ENCODE measurements at regions not wholly inside any gene's neighbourhood (a gene's known extent, or its start where the extent isn't known, plus 50 kb on each side); places are given as distances from the start of the nearest gene placed in this dataset.

DNA sequence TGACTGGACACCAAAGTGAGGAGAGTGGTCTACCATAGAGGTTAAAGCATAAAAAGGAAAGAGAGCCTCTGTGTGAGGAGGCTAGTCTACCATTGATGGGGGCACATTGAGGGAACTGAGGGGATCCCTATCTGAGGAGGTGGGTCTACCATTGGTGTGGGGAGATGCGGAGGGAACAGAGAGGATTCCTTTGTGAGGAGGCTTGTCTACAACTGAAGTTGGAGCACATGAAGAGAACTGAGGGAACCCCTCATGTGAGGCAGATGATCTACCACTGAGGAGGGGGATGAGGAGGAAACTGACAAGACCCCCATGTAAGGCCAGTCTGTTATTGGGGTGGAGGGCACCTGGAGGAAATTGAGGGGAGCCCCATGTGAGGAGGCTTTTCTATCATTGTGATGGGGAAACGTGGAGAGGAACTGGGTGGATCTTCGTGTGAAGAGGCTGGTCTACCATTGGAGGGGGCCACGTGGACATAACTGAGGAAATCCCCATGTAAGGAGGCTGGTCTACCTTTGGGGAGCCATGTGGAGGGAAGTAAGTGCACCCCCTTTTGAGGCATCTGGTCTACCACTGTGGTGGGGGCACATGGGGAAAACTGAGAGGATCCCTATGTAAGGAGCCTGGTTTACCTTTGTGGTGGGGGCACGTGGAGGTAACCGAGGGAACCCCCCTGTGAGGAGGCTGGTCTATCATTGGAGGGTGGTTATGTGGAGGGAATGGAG lies 160.1 kb downstream of the FBLN2 start:
- no peaks in the 10 kb centered on the region for H3K4me1 Mint-ChIP-seq
- peaks cover 43% of the 10 kb centered on the region for H3K27me3 Mint-ChIP-seq (ENCODE audit: low read depth, poor library complexity)
- no peak overlapping the region for H3K4me3 Mint-ChIP-seq
- TF ChIP-seq CTCF (IDR thresholded peaks at IDR 0.05): no peak
- no peak overlapping the region for H3K27ac Mint-ChIP-seq
- no peaks in the 10 kb centered on the region for H3K36me3 Mint-ChIP-seq (ENCODE audit: low read depth)
- H3K9me3 Mint-ChIP-seq: peaks cover 91% of the 10 kb centered on the region
- DNase-seq: no peak

GRCh38 chr3:13708301-13708700 lies 159.4 kb downstream of the FBLN2 start:
- no peak for TF ChIP-seq CTCF (IDR thresholded peaks at IDR 0.05)
- no peaks in the 10 kb centered on the region for H3K4me1 Mint-ChIP-seq
- H3K27me3 Mint-ChIP-seq (ENCODE audit: low read depth, poor library complexity): peaks cover 43% of the 10 kb centered on the region
- H3K36me3 Mint-ChIP-seq (ENCODE audit: low read depth): no peaks in the 10 kb centered on the region
- H3K4me3 Mint-ChIP-seq: no peak overlapping the region
- H3K27ac Mint-ChIP-seq: no peak overlapping the region
- no peak for DNase-seq
- H3K9me3 Mint-ChIP-seq: peaks cover 90% of the 10 kb centered on the region

GRCh38 chr3:13707456-13707855 lies 158.5 kb downstream of the FBLN2 start:
- DNase-seq: no peak
- no peak for TF ChIP-seq CTCF (IDR thresholded peaks at IDR 0.05)
- Mint-ChIP-seq H3K36me3 (ENCODE audit: low read depth) (no peaks in the 10 kb centered on the region), H3K27ac (no peak overlapping the region), H3K4me3 (no peak overlapping the region), H3K4me1 (no peaks in the 10 kb centered on the region), H3K27me3 (ENCODE audit: low read depth, poor library complexity) (peaks cover 45% of the 10 kb centered on the region), H3K9me3 (peaks cover 81% of the 10 kb centered on the region)

- Mint-ChIP-seq H3K4me1 (no peaks in the 10 kb centered on the region), H3K9me3 (peaks cover 76% of the 10 kb centered on the region), H3K27me3 (ENCODE audit: low read depth, poor library complexity) (peaks cover 43% of the 10 kb centered on the region)
These were observed 158.0 kb downstream of the FBLN2 start for GRCh38 chr3:13706886-13707285.

DNA sequence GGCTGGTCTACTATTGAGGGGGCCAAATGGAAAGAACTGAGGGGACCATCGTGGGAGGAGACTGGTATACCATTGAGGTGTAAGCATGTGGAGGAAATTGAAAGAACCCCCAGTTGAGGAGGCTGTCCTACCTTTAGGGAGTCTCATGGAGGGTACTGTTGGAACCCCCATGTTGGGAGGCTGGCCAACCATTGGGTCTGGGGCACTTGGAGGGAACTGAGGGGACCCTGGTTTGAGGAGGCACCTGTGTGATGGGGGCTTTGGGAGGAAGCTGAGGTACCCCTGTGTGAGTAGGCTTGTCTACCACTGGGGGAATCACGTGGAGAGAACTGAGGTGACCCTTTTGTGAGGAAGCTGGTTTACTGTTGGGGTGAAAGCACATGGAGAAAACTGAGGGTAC lies 157.5 kb downstream of the FBLN2 start:
- peaks cover 43% of the 10 kb centered on the region for H3K27me3 Mint-ChIP-seq (ENCODE audit: low read depth, poor library complexity)

More at GRCh38 chr3:13706886-13707285, 158.0 kb downstream of the FBLN2 start:
- no peaks in the 10 kb centered on the region for H3K36me3 Mint-ChIP-seq (ENCODE audit: low read depth)
- H3K27ac Mint-ChIP-seq: no peak overlapping the region
- no peak for TF ChIP-seq CTCF (IDR thresholded peaks at IDR 0.05)
- no peak for DNase-seq
- H3K4me3 Mint-ChIP-seq: no peak overlapping the region

More for the DNA sequence above, 157.5 kb downstream of the FBLN2 start:
- Mint-ChIP-seq H3K36me3 (ENCODE audit: low read depth) (no peaks in the 10 kb centered on the region), H3K4me3 (no peak overlapping the region), H3K27ac (no peak overlapping the region), H3K9me3 (peaks cover 71% of the 10 kb centered on the region), H3K4me1 (no peaks in the 10 kb centered on the region)
- DNase-seq: no peak
- no peak for TF ChIP-seq CTCF (IDR thresholded peaks at IDR 0.05)
